ENCODE measurements at regions not wholly inside any gene's neighbourhood (a gene's known extent, or its start where the extent isn't known, plus 50 kb on each side); places are given as distances from the start of the nearest gene placed in this dataset.
A peak's percentile ranks its signal among the peaks of the same experiment; 100 is the strongest.
"Not testable (repeated sequence)": the region's sequence is repeated elsewhere in the genome, so short reads cannot be mapped to it uniquely, and the experiment has no call there.

DNA sequence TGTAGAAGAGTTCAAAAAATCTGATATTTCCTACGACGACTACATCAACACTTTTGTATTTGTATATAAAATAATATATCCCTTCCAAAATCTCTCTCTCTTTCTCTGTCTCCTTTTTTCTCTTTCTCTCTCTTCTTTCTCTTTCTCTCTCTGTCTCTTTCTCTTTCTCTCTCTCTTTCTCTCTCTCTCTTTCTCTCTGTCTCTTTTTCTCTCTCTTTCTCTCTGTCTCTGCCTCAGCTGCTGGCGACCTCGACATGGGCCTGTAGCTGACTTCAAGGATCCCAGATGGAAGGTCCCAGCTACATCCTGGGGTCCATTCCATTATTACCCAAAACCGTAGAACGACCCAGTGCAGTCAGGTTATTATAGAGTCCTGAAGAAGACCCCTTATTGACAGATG, 90.0 kb downstream of the CD24 start:
- no peak for DNase-seq (ENCODE audit: low read depth)

- DNase-seq (ENCODE audit: low read depth), result no peak
These were observed 90.7 kb downstream of the CD24 start for GRCh38 chr6:106883808-106884262.

GRCh38 chr6:106882601-106883518, 91.7 kb downstream of the CD24 start:
- DNase-seq (ENCODE audit: low read depth), result peak; percentile 59

GRCh38 chr6:106882138-106882537, 92.4 kb downstream of the CD24 start:
- no peak for DNase-seq (ENCODE audit: low read depth)

- no peak for DNase-seq (ENCODE audit: low read depth)
These were observed 93.6 kb downstream of the CD24 start for GRCh38 chr6:106880952-106881351.

GRCh38 chr6:106875782-106876321, 98.7 kb downstream of the CD24 start:
- DNase-seq (ENCODE audit: low read depth), result no peak

DNA sequence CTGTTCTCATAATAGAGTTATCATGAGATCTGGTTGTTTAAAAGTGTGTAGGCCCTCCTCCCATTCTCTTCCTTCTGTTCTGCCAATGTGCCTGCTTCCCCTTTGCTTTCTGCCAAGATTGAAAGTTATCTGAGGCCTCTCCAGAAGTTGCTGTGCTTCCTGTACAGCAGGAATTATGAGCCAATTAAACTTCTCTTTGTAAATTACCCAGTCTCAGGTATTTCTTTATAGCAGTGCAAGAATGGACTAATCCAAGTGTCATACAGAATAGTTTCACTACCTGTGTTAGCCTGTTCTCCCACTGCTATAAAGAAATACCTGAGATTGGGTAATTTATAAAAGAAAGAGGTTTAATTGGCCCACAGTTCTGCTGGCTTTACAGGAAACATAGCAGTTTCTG, 100.0 kb downstream of the CD24 start:
- no peak for DNase-seq (ENCODE audit: low read depth)

DNA sequence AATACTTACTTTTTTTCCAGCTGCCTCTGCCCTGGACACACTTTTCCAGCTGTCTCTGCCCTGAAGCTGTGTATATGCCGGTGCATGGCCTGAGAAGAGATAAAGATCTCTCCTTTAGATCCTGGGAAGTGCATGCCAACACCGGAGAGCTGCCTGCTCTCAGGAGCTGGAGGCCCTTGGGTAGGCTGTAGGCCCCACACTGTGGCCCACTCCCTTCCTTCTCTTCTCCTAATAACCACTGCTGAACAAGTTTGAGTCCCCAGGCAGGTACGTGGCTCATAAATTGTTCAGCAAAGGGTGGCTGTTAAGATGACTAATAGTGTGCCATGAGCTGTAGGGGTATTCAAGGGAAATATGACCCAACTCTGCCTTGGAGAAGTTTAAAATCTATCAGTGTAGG, 102.5 kb downstream of the CD24 start:
- peak; percentile 81 for DNase-seq (ENCODE audit: low read depth)

DNA sequence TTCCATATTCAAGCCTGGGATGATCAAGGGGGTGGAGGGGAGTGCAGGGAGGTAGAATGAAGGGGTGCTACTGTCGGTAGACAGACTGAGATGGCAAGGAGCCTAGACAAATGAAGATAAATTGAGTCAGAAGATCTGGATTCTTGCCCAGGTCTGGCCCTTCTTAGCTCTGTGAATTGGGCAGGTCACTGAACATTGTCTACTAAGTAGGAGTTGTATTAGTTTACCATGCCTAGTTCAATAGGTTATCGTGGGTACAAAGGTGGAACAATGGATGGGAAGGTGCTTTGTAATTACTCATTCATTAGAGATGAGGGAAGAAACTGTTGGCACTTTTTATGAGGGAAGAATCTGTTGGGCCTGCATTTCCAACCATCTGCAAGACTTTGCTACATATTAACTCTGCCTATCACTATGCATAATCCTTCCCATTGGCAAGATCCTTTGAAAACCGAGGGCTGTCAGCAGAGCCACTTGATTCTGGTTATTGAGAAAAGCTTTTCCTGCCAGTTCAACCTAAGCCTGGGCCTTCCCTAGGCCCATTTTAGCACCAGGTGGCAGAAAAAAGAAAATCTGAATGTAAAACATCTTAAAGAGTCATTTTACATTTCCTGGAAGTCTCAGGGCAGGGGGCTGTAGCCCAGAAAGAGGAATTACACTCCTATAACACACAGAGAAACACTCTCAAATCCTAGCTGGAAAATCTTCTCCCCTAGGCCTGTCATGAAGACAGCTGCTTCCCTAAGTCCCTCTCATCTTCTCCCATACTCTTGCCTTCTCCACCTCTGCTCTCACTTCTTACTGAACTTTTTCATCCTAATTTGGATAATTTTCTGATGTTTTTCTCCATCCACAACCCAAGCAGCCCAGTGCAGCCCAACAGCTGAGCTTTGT, 103.5 kb downstream of the CD24 start:
- DNase-seq (ENCODE audit: low read depth), result peak; percentile 87

DNA sequence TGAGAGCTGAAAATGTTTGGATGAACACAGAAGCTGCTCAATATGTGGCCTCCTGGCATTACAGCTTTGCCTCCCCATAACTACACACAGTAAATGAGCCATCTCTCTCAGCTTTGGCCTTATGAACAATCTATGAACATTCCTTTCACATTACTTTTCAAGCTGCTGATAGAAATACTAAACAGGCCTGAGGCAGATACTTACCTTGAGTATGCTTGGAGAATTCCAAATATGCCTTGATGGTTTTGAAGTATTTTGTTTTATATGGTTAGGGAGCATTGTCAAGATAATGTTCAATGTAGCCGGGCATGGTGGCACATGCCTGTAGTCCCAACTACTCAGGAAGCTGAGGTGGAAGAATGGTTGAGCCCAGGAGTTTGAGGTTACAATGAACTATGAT, 104.5 kb downstream of the CD24 start:
- peak; percentile 99 for DNase-seq (ENCODE audit: low read depth)

DNA sequence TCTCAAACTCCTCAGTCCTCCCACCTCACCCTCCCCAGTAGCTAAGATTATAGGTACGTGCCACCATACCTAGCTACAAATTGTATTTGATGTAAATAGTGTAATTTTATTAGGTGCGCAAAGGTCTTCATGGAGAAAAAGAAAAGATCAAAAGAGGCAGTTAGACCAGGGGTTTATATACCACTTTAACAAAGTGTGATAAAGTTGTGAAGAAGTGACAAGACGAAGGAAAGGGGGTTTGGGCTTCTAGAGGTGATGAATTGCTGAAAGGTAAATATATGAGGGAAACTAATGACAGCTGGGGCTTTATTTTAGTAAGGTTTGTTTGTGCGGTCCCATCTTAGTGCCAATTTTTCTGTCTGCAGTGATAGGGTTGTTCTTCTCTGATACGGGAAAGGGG, 105.3 kb downstream of the CD24 start:
- DNase-seq (ENCODE audit: low read depth), result no peak

DNA sequence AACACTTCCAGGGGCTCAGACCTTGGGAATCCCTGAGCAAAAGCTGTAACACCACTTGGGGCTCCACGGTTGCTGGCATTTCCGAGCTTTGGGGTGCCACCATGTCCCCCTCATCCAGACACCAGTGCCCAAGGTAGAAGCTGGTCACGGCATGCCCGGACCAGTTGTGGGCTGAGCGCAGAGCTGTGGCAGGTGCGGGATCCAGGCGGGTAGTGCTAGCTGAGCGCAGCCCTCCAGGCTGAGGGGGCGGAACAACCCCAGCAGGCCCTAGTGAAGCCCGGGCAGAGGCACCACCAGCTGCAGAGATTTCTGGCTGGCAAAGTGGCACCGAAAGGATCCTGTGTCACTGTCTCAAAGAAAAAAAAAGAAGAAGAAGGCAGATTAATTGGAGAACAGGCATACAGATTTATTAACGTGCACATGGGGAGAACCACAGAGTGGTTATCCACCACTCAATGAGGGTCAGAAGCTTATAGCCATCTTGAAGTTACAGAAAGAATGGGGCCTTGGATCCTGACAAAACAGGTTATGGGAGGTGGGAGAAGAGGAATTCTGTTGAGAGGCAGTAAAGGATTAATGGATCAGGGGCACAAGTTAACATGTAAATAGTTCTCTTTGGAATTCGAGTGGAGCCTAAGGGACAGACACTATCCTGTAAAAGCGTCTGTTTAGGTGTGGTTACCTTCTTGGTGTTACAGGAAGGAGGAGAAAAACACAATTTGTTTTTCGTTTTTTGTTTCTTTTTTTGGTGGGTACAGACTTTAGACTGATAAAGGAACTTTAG, 107.5 kb downstream of the CD24 start:
- DNase-seq (ENCODE audit: low read depth), result no peak

- no peak for DNase-seq (ENCODE audit: low read depth)
These were observed 111.7 kb downstream of the CD24 start for GRCh38 chr6:106862858-106863257.

- no peak for DNase-seq (ENCODE audit: low read depth)
These were observed 113.6 kb downstream of the CD24 start for GRCh38 chr6:106860940-106861339.

DNA sequence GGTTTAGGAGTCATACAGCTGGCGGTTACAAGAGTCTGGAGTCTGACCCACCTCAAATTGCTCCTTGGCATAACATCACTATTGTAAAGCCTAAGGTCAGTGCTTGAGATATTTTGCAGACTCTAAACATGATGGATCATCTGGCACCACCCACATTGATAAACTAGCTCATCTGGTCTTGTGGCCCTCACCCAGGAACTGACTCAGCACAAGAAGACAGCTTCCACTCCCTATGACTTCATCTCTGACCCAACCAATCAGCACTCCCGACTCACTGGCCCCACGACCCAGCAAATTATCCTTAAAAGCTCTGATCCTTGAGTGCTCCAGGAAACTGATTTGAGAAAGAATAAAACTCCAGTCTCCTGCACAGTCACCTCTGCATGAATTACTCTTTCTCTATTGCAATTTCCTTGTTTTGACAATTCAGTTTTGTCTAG, 115.9 kb downstream of the CD24 start:
- peak; percentile 58 for DNase-seq (ENCODE audit: low read depth)

DNA sequence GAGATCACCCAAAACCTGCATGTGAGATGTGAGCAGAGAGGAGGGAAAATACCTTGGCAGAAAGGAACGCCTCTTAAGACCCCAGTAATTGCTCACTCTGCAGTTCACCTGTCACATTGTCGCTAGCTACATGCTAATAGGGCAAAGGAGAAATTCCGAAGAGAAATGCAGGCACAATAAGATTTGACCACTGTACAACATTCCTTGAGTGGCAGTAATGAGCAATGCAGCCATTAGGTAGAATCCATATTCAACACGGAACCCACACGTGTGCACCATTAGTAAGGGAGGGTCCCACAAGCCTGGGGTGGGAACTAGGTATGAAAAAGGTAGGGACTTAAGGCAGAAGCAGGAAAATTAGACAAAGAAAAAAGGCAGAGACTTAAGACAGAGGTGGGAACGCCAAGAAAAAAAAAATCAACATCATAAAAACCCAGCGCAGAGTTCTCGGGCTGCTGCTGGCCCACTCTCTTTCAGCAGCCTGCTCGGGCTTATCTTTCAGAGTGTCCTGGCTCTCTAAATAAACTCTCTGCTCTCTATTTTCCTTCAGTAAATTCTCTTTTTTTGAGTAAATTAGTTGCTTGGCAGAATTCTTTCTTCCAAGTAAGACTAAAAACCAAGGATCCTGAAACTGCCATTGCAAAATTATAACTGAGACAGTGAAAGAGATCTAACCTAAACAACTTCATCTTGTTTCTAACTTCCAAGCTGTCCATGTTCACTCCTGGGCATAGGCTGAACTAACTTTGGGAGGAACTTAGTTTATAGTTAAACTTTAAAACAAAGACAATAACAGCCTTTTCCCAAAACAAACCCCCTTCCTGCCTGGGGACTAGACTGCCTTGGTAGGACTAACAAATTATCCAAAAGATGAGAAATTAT, 116.5 kb downstream of the CD24 start:
- DNase-seq (ENCODE audit: low read depth), result no peak

DNA sequence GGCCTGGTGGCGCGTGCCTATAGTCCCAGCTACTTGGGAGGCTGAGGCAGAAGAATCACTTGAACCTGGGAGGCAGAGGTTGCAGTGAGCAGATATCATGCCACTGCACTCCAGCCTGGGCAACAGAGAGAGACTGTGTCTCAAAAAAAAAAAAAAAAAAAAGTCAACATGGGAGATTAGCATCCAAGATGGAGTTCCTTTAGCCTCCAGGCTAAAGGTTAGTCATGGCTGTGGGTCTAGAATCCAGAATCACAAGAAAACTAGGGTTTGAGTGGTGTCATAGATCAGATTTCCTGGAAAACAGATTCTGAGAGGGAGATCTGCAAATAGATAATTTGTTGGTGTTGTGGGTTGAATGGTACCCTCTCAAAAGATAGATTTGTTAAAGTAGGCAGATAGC, 117.2 kb downstream of the CD24 start:
- not testable (repeated sequence) for DNase-seq (ENCODE audit: low read depth)

- no peak for DNase-seq (ENCODE audit: low read depth)
These were observed 118.2 kb downstream of the CD24 start for GRCh38 chr6:106856227-106856874.

DNA sequence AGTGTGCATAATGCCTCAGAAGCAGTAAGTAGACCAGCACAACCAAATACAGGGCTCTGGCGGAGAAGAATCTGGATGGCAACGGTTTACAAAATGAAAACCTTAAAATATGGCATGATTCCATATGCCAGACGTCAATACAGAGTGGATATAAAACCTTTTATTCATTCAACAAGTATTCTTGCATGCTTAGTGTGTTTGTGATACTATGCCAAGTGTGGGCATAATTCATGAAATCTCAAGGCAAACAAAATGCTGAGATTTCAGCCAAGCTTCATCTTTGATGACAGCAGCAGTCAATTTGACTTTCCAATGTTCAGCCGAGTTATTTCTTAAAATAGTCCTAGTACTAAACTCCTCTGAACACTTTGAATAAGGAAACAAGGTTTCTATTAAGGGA, 119.4 kb downstream of the CD24 start:
- DNase-seq (ENCODE audit: low read depth), result no peak
